AG09309 (cell line): ENCODE measurements at regions not wholly inside any gene's neighbourhood (a gene's known extent, or its start where the extent isn't known, plus 50 kb on each side); places are given as distances from the start of the nearest gene placed in this dataset.
"Not testable (repeated sequence)": the region's sequence is repeated elsewhere in the genome, so short reads cannot be mapped to it uniquely, and the experiment has no call there.

Experiments used
- DNase-seq: peaks from one replicate; pipeline ENCODE4 v3.0.0-alpha.2; 2010; ENCODE audit warnings: low read depth
- H3K4me3 ChIP-seq: 2 replicates; pipeline ENCODE4 v1.5.1; 2011; ENCODE audit warnings: mild to moderate bottlenecking, low read depth, low read length, moderate library complexity; ENCODE audit not compliant: control insufficient read depth
- CTCF ChIP-seq: IDR thresholded peaks from 2 replicates; pipeline ENCODE4 v1.5.1; 2011; ENCODE audit warnings: mild to moderate bottlenecking, low read depth, low read length, inconsistent platforms; ENCODE audit not compliant: insufficient read depth, control insufficient read depth; ENCODE audit errors: missing control alignments

DNA sequence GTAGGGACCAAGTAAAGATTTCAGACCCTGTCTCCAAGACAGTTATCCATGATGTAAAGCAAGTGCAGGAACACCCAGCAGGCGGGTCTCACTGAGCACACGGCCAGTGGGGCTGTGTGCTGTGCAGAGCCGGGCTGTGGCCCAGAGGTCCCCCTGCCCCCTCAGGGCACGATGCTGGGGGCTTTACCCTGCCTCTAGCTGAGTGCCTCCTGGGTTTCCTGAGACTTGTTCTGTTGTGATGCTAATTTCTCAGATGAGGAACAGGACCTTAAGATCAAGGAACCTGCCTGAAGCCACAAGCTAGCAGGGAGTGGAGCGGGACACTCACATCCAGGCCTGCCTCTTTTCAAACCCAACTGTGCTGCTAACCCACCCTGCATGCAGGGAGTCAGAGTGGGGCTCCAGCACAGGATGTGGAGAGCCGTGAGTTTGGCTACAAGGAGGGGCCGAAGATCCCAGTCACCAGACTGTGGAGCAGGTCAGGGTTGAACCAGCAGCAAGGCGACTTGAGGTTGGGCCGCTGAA lies 76.1 kb upstream of the LYZL2 start:
- TF ChIP-seq CTCF: no peak
- H3K4me3 ChIP-seq: no peak overlapping the region

DNA sequence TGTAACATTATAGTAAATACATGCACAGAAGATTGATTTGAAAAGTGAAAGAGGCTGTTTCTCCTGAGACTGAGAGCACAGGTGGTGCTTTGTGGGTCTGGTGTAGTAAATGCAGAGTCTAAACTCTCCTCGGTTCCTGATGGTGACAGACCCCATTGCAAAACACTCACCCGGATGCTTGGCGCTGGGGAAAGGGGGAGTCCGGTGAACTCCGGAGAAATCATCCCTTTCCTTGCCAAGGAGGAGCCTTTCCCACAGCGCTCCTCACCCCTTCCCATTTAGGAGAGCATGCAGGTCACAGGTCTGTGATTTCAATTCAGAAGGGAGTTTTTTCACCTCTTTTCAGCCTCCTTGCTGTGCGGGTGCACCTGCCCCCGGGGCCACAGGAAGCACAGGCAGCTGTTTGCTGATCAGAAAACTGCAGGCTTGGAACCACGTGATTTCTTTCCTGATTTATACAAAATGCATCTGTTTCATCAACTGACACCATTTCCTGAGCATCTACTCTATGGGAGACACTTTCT lies 75.6 kb upstream of the LYZL2 start:
- no peak for DNase-seq
- H3K4me3 ChIP-seq: no peak overlapping the region
- no peak for TF ChIP-seq CTCF

More for the DNA sequence above, 76.1 kb upstream of the LYZL2 start:
- DNase-seq: no peak

DNA sequence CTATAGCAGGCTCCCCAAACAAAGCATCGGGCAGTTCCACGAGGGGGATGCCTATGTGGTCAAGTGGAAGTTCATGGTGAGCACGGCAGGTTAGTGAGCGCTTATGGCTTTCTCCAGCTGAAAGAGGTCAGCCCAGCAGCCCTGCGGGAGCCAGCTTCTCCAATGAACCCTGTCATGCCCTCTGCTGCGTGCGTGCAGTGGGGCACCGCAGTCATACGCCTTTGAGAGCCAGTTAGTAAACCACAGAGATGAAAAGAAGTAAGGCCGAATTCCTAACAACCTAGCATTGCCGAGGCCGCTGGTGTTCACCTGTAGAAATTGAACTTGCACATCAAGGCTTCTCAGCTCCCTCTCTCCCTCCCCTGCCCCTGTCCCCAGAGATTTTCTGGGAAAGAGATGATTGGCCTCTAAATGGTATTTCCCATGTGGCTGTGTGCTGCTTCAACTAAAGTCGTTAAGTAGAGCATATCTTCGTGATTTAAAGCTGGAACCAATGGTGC lies 75.1 kb upstream of the LYZL2 start:
- DNase-seq, H3K4me3 ChIP-seq: not testable (repeated sequence)

GRCh38 chr10:30704026-30704600 lies 74.6 kb upstream of the LYZL2 start:
- H3K4me3 ChIP-seq: no peak overlapping the region
- no peak for TF ChIP-seq CTCF
- no peak for DNase-seq

DNA sequence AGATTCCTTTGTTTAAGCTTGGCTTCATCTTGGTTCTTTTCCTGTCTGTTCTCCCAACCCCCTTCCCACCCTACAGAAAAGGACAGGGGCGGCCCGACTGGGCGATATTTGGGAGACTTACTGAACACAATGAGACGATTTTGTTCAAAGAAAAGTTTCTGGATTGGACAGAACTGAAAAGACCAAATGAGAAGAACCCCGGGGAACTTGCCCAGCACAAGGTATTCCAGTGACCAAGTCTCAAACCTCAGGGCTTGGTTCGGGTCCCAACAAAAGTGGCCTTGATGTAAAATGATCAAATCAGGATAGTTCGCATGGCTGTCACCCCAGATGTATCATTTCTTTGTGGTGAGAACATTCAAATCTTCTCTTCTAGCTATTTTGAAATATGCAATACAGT lies 73.9 kb upstream of the LYZL2 start:
- not testable (repeated sequence) for H3K4me3 ChIP-seq, DNase-seq

DNA sequence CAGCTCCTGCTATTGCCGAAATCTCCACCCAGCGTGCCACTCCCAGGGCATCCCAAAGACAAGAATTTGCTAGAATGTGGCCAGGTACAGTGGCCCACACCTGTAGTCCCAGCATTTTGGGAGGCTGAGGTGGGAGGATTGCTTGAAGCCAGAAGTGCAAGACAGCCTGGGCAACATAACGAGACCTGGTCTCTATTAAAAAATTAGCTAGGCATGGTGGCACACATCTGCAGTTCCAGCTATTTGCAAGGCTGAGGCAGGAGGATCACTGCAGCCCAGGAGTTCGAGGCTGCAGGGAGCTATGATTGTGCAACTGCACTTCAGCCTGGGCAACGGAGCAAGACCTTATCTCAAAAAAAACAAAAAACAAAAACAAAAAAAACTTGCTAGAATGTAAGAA lies 73.3 kb upstream of the LYZL2 start:
- DNase-seq: no peak
- H3K4me3 ChIP-seq: no peak overlapping the region
- no peak for TF ChIP-seq CTCF

- TF ChIP-seq CTCF: no peak
- H3K4me3 ChIP-seq: peak overlapping the region; percentile 24
- DNase-seq: no peak
Measured at GRCh38 chr10:30701451-30702173, 72.1 kb upstream of the LYZL2 start.
